Neural progenitor cell (in vitro differentiated cells): ENCODE measurements at regions not wholly inside any gene's neighbourhood (a gene's known extent, or its start where the extent isn't known, plus 50 kb on each side); places are given as distances from the start of the nearest gene placed in this dataset.

Source experiments
- EZH2 ChIP-seq: fragments of 200-600 bp; sonication (generic); IDR thresholded peaks from 2 replicates; pipeline ENCODE4 v1.6.1; 2017; ENCODE audit warnings: antibody characterized with exemption, mild to moderate bottlenecking, moderate library complexity
- EZH2phosphoT487 ChIP-seq: fragments of 200-600 bp; sonication (generic); IDR thresholded peaks from 2 replicates; pipeline ENCODE4 v1.6.1; 2017; ENCODE audit warnings: antibody characterized with exemption
- TF ChIP-seq, protein P1 (sequence below): fragments of 200-600 bp; sonication (generic); IDR thresholded peaks from 2 replicates; pipeline ENCODE4 v1.5.1; 2017; ENCODE audit warnings: antibody characterized with exemption, mild to moderate bottlenecking

DNA sequence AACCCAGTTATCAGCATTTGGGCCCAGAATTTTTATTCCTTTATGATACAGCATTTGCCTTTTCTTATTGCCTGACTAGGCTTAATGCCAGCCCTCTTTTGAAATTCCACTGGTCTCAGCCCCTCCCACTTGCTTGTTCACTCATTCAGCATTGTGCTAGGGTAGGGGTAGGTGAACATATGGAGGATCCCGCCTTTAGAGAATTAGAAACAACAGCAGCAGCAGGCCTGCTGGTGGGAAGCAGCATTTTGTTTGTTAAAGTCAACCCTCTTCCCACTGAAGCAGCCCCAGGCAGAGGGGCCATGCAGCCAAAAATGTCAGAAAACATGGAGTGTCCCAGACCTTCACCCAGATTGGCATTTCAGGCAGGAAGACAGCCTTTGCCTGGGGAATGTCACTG, 1355.2 kb downstream of the CDH8 start:
- TF ChIP-seq, protein P1, sequence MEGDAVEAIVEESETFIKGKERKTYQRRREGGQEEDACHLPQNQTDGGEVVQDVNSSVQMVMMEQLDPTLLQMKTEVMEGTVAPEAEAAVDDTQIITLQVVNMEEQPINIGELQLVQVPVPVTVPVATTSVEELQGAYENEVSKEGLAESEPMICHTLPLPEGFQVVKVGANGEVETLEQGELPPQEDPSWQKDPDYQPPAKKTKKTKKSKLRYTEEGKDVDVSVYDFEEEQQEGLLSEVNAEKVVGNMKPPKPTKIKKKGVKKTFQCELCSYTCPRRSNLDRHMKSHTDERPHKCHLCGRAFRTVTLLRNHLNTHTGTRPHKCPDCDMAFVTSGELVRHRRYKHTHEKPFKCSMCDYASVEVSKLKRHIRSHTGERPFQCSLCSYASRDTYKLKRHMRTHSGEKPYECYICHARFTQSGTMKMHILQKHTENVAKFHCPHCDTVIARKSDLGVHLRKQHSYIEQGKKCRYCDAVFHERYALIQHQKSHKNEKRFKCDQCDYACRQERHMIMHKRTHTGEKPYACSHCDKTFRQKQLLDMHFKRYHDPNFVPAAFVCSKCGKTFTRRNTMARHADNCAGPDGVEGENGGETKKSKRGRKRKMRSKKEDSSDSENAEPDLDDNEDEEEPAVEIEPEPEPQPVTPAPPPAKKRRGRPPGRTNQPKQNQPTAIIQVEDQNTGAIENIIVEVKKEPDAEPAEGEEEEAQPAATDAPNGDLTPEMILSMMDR, result no peak
- no peak for TF ChIP-seq EZH2
- TF ChIP-seq EZH2phosphoT487, result no peak
